ENCODE measurements at regions not wholly inside any gene's neighbourhood (a gene's known extent, or its start where the extent isn't known, plus 50 kb on each side); places are given as distances from the start of the nearest gene placed in this dataset.

- TF ChIP-seq CTCF (IDR thresholded peaks at IDR 0.05; ENCODE audit: borderline replicate concordance, extremely low read depth, low read length, poor library complexity, severe bottlenecking) (no peak), EZH2 (IDR thresholded peaks at IDR 0.05; ENCODE audit: borderline replicate concordance, low read depth, low read length, severe bottlenecking) (no peak)
Measured at GRCh38 chr2:136205615-136206014, 87.7 kb upstream of the CXCR4 start.

Measured in DND-41 (cell line).